ENCODE measurements at regions not wholly inside any gene's neighbourhood (a gene's known extent, or its start where the extent isn't known, plus 50 kb on each side); places are given as distances from the start of the nearest gene placed in this dataset.

DNA sequence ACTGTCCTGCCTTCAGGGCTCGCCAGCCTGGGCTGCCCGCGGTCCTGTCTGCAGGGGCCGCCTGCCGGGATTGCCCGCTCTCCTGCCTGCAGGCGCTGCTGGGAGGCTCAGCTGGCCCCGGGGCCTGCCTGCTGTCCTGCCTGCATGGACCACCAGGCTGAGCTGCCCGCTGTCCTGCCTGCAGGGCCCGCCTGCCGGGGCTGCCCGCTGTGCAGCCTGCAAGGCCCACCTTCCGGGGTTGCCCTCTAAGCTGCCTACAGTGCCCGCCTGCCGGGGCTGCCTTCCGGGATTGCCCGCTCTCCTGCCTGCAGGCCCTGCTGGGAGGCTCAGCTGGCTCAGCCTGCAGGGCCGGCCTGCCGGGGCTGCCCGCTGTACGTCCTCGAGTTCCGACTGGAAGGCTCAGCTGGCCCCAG is 164.4 kb downstream of the GLRX3 start:
- Histone ChIP-seq H3K9me3 (ENCODE audit: control insufficient read depth, low read depth, low read length) (peaks cover 50% of the 10 kb centered on the region), H4K8ac (replicated peaks; ENCODE audit: insufficient read length, low read depth, low read length) (no peak overlapping the region), H3K4me1 (ENCODE audit: insufficient read depth, low read length) (no peaks in the 10 kb centered on the region), H2AK5ac (ENCODE audit: insufficient read length, low read length) (no peak overlapping the region), H3K4ac (ENCODE audit: low read depth, low read length) (no peak overlapping the region), H2BK20ac (ENCODE audit: low read depth, low read length, poor library complexity, severe bottlenecking) (no peak overlapping the region), H4K5ac (ENCODE audit: insufficient read length, low read depth, low read length) (no peak overlapping the region), H2AFZ (ENCODE audit: low read length) (no peak overlapping the region), H3K4me2 (ENCODE audit: insufficient read depth, insufficient read length, low read length) (no peak overlapping the region), H3K56ac (ENCODE audit: insufficient read length, low read depth, low read length) (no peak overlapping the region), H3K23me2 (ENCODE audit: insufficient read length, low read depth, low read length, poor library complexity, severe bottlenecking) (no peaks in the 10 kb centered on the region), H3K79me1 (ENCODE audit: insufficient read depth, low read depth, low read length, poor library complexity, severe bottlenecking) (no peaks in the 10 kb centered on the region), H2BK120ac (ENCODE audit: low read depth, low read length, poor library complexity, severe bottlenecking) (no peak overlapping the region), H2BK12ac (ENCODE audit: insufficient read length, low read depth, low read length) (no peak overlapping the region), H3K27me3 (ENCODE audit: insufficient read depth, low read length) (no peaks in the 10 kb centered on the region), H4K91ac (ENCODE audit: insufficient read length, low read depth, low read length) (no peak overlapping the region), H3K79me2 (ENCODE audit: insufficient read depth, low read length) (no peaks in the 10 kb centered on the region), H3K9ac (ENCODE audit: extremely low read depth, insufficient read length, low read length) (no peak overlapping the region), H3K14ac (ENCODE audit: insufficient read depth, low read length) (no peak overlapping the region), H3K18ac (ENCODE audit: insufficient read length, low read depth, low read length) (no peak overlapping the region), H4K20me1 (ENCODE audit: control insufficient read depth, insufficient read depth, insufficient read length) (no peaks in the 10 kb centered on the region), H3K27ac (ENCODE audit: insufficient read length, low read depth, low read length) (no peak overlapping the region), H2BK5ac (ENCODE audit: insufficient read length, low read length) (no peak overlapping the region), H3K23ac (ENCODE audit: insufficient read length, low read depth, low read length) (no peak overlapping the region), H3T11ph (ENCODE audit: low read length) (no peak overlapping the region), H2BK15ac (ENCODE audit: low read depth, low read length) (no peak overlapping the region)
- no peak overlapping the region for H3K27ac Mint-ChIP-seq
- no CpG with 5 or more reads among the region's 23 CpGs for whole genome bisulfite sequencing (ENCODE audit: extremely low coverage, insufficient read length, low lambda C conversion rate)
- no peak overlapping the region for H3K4me3 Mint-ChIP-seq
- no peaks in the 10 kb centered on the region for H3K4me1 Mint-ChIP-seq
- TF ChIP-seq, protein P1, sequence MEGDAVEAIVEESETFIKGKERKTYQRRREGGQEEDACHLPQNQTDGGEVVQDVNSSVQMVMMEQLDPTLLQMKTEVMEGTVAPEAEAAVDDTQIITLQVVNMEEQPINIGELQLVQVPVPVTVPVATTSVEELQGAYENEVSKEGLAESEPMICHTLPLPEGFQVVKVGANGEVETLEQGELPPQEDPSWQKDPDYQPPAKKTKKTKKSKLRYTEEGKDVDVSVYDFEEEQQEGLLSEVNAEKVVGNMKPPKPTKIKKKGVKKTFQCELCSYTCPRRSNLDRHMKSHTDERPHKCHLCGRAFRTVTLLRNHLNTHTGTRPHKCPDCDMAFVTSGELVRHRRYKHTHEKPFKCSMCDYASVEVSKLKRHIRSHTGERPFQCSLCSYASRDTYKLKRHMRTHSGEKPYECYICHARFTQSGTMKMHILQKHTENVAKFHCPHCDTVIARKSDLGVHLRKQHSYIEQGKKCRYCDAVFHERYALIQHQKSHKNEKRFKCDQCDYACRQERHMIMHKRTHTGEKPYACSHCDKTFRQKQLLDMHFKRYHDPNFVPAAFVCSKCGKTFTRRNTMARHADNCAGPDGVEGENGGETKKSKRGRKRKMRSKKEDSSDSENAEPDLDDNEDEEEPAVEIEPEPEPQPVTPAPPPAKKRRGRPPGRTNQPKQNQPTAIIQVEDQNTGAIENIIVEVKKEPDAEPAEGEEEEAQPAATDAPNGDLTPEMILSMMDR (conservative IDR thresholded peaks at IDR 0.05) = no peak
- peaks cover 78 to 84% of the 10 kb centered on the region in 2 experiments for H3K9me3 Mint-ChIP-seq
- DNase-seq = no peak
- peaks cover 3% of the 10 kb centered on the region for H3K27me3 Mint-ChIP-seq (ENCODE audit: low read depth)
- peaks cover 12 to 36% (median 14%) of the 10 kb centered on the region in 3 experiments for H3K36me3 Mint-ChIP-seq (ENCODE audit: insufficient read depth in 1 of 3, low read depth in 3 of 3)

All from H9 (cell line).